DMS 273 (cell line): ENCODE measurements at regions not wholly inside any gene's neighbourhood (a gene's known extent, or its start where the extent isn't known, plus 50 kb on each side); places are given as distances from the start of the nearest gene placed in this dataset.

Experiments
- DNase-seq: peaks from one replicate; lab custom pipeline; 2025; ENCODE audit not compliant: unreplicated experiment; lab: John Stamatoyannopoulos, UW

DNA sequence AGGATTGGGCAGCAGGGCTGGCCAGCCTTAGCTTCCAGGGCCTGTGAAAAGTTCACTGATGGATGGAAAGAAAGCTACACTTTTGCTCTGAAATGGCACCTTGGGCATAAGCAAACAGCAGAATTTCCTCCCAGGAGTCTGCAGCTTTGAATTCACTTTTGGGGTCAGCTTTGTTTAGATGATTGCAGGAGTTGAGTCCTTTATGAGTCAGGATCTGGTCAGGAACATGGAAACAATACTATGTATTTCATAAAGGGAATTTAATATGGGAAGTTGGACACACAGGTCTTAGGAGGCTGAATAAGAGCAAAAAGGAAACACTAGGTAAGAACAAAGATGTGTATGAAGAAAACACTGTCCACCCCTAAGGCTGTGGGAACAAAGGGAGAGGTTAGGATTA is 345.3 kb downstream of the TSN start:
- no peak for DNase-seq

DNA sequence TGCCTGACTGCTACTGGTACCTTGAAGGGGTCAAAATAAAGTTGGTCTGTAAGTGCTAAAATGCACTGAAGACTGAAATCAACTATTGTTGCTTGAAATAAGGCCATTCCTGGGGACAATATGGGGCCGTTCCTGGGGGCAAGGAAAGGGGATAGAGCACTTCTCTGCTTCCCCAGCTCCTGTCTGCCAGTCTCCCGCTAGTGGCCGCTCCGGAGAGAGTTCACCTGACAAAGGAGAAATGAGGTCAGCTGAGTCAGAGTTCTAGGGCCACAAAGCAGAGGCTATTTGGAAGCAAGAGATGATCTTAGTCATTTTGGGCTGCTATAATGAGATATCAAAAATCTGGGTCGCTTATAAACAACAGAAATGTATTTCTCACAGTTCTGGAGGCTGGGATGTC is 345.9 kb downstream of the TSN start:
- DNase-seq: no peak

DNA sequence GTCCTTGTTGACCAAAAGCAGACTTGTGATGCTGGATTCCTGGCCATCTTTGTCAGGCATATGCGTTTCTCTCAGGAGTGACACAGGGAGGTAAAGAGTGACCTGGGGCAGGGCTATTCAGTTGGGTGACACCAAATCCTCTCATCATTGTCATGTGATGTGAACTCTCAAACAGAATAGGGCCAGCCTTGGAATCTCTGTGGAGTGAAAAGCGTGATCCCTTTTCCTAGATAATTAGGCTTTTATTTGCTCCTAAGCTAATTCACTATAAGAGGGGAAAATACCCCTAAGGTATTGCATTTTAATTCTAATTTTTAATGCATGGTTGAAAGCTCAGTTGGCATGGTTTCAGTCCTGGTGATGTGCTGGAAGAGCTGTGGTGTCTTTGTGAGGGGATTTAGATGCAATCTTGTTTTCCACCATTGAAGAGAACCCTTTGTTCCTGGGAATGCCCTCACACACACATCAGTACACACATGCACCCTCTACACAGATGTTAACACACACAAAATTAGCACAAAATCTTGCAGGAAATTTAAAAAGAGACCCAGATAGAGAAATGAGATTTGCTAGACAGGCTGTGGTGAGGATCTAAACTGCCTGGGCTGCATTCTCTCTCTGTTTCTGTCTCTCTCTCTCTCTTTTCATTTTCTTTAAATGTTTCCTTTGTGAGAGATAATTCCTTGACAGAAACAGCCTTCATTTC is 349.9 kb downstream of the TSN start:
- DNase-seq: no peak

DNA sequence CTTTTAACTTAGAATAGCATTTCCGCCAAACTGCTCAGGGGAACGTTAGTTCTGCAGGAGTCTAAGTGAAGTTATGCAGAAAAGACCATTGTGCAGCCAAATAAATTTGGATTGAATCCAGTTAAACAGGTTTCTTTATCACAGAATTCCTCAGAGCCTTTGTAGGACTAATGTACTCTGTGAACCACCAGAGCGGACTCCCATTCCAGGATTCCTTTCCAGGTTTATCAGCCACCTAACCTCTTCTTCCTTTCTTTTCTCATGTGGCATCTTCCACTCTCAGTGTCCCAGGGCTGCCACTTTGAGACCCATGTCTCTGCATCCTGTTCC is 350.4 kb downstream of the TSN start:
- no peak for DNase-seq

DNA sequence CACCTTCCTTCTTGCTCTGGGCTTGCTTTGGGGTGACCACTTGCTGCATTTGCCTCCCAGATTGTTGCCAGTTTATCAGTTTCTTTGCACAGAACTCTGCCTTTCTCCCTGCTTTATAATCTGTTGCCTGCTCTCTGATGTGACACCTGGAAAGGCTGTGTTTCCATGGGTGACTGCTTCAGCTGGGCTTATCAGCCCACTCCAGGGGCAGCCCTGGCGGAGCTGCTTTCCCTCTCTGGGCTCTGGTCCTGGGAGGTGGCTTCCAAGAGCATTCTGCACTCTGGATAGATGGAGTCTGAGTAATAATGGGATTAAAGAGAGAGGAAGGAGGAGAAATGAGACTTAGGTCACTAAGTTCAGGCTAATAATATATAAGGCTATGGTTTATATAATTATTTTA is 352.7 kb downstream of the TSN start:
- no peak for DNase-seq

DNA sequence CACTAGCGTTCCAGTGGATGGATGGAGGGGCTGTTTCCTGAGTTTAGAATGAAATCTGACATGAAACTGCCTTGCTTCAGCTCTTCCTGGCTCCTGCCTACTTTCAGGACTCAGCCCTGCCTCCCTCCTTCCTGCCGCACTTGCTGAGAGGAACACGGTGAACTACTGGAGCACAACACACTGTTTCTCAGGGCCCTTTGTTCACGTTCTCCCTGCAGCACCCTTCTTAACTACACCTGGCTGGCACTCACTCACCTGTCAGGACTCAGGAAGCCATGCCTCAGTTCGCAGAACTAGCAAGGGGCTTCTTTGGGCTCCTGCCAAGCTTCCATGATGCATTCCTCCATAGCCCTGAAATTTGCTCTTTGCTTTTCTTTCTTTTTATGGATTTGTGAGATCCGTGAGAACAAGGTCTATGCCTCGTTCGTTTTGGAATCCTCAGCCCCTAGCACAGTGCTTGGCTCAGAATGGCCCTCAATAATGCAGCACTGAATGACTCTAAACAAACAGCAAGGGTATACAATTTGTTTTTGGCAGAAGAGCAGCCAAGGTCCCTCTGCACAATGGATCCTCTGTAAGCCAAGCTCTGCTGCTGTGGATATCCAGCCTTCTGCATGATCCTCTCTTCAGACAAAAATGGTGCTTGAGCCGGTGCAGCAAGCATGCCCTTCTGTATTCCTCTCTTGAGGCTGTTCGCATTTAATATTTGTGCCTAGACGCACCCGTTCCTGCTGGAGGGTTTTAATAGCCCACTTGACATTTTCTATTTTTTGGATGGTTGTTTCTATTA is 357.0 kb downstream of the TSN start:
- no peak for DNase-seq

DNA sequence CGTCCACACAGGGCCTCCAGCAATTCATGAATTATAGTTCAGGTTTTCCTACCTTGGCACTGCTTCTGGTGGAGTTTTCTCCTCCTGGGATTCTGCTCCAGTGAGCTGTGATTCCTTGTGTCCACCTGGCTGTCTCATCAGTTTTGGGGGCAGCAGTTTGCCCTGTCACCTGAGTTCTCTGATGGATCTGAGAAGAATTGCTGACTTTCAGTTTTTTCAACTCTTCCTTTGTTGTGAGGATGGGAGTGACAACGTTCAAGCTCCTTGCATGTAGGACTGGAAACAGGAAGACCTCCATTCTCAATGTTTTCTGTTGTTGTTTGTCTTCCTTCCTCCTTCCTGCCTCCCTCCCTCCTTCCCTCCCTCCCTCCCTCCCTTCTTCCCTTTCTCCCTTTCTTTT is 359.0 kb downstream of the TSN start:
- no peak for DNase-seq

DNA sequence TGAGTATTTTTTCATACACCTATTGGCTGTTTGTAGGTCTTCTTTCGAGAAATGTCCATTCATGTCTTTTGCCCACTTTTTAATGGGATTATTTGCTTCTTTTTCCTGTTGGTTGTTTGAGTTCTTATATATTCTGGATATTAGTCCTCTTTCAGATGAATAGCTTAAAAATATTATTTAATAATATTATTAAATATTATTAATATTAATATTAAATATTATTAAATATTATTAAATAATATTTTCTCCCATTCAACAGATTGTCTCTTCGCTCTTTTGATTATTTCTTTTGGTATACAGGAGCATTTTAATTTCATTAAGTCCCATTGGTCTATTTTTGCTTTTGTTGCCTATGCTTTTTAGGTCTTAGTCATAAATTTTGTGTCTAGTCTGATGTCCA is 361.9 kb downstream of the TSN start:
- DNase-seq: no peak

DNA sequence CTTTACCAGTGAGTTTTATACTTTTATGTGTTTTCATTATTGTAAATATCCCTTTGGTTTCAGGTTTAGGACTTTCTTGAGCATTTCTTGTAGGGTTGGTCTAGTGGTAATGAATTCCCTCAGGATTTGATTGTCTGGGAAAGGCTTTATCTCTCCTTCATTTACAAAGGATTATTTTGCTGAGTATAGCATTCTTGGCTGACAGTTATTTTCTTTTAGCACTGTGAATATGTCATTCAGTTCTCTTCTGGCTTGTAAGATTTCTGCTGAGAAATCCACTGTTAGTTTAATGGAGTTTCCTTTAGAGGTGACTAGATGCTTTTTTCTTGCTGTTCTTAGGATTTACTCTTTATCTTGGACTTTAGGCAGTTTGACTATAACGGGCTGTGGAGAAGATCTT is 373.9 kb downstream of the TSN start:
- no peak for DNase-seq

DNA sequence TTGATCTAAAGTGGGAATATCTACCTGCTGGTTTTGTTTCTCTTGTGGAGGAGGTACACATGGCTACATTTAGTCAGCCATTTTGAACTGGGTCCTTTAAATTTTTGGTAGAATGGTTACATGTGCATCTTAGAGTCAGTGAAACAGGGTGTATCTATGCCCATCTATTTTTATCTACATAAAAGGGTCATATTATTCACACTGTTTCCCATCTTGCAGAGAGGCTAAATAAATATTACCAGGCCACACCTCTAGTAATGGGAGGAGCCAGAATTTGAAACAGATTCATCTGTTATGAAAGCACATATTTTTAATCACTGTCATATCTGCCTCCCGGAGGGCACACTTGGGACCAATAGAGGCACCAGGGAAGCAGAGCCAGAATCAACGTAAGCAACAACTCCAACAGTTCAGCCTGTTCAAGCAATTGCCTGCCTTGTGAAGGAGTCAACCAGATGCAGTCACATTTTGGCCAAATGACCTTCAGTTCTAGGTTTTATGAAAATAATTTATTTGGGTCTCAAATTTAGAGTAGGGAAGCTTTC is 376.8 kb downstream of the TSN start:
- no peak for DNase-seq

DNA sequence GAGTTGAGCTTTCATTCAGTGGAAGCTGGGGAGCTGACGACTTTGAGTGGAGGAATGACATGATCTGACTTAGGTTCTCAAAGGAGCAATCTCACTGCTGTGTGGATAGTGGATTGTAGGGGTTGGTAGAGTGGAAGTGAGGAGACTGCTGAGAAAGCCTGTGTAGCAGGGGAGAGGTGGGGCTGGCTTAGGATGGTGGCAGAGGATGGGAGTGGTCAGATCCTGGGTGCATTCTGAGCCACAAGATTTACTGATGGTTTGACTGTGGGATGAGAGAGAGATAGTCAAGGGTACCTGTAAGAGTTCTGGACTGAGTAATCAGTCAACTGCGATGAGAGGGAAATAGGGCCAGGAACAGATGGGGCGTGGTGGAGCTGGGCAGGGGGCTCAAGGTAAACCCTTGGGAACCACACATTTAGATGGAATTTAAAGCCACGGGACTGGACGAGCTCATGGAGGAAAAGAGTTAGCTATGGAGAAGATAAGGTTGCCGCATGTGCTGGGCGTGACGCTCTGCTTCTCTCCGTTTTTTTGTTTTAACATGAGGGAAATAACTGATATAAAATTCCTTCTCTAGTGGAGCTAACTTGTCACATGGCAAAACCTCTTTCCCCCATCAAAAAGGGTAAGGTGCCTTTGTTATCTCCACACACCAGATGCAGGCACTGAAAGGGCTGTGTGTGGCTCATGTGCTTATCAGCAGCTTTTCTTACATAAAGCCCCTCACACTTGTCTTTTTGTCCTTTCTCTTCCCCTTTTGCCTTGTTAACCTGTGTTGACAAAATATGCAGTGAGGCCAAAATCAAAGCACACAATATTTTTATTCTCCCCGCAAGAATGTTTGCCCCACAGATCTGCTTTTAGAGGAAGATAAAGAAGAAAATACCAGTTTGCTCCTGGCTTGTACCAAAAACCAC is 379.8 kb downstream of the TSN start:
- DNase-seq: no peak

DNA sequence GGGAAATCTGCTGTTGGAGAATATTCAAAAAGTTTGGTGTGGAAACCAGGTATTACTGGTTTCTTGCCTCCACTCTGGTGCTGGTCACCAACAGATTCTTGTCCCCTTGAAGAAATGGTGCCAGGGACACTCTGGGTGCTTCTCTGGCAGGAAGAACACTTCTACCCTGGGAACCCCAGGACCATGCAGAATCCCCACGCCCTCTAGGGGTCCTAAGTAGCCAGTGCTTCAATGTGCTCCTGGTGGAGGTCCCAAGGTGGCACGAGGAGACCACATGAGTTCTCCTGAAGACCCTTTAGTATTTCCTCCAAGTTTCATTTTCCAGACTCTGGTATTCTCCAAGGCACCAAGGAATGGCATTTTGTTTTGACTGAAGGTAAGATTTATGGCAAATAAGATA is 380.6 kb downstream of the TSN start:
- DNase-seq: peak; percentile 71

DNA sequence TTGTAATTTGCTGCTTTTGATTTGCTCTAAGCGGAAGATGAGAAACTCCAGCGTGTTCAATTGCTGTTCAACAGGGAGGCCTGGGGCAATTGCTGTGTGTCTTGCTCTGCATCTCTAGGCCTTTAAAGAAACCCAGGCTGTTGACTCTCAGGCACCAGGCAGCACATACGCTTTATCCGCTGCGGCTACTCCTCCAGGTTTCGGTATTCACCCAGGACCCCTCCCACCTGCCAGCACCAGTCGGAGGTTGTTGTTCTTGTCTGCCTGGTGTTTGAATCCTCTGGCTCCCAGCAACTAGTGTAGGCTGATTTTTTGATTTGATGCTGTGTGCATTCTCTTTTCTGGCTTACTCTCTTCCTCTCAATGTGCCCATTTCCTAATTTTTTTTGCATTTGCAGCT is 383.1 kb downstream of the TSN start:
- DNase-seq: no peak

DNA sequence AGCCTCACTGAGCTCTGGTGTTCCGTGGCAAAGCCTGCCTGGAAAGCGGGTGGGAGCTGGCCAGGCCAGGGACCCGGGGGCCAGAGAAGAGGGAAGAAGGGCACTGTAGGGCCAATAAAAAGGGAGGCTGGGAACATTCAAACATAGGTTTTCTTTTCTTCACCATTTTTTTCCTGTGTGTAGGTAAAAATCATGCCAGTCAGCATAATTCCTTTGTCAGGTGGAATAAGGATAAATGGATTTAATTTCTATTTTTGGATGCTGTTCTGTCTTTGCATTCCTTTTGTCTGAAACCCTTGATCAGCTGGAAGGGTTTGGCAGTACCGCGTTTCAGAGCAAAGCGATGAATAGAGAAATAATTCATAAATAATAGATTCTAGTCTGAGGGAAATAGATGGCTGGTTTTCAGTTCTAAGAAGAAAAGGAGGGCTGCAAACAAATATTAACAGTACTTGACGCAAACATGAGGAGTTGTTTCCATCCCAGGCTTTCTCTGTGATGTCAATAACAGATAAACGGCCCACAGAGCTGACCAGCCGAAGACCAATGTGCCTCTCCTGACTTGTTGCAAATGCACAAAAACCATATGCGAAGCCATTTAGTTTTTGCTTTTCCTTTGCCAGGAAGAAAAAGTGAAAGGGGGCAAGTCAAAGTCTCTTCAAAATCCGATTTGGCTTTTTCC is 384.4 kb downstream of the TSN start:
- DNase-seq: no peak

DNA sequence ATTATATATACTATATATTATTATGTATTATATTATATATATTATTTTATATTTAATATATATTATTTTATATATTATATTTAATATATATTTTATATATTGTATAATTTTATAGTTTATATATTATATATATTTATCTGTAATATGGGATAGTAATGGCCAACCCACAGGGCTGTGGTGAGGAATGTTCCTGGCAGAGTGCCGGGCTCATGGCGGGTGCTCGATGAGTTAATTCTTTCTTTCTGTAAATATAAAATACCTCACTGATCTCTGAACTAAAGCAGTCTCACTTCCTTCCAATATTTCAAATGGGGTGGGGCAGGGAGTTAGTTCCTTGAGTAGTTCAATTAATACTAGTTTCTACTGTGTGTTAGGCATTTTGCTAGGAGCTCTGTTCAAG is 389.4 kb downstream of the TSN start:
- no peak for DNase-seq

DNA sequence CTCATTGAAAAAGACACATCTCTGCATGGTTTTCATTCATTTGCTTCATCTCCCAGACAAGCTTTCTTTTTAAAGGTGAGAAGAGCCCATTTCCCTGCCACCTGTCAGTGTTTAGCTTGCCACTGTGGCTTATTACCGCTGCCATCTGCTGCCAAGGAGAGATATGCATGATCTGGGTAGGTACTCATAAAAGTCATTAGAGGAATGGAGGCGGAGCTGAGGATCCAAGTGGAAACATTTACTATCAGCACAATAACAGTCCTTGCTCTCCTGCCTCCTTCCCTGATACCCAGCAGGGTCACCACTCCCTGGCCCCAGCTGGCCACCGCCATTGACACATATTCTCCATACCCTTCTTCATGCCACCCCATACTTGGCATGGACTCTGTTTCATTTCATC is 390.4 kb downstream of the TSN start:
- DNase-seq: peak; percentile 74

DNA sequence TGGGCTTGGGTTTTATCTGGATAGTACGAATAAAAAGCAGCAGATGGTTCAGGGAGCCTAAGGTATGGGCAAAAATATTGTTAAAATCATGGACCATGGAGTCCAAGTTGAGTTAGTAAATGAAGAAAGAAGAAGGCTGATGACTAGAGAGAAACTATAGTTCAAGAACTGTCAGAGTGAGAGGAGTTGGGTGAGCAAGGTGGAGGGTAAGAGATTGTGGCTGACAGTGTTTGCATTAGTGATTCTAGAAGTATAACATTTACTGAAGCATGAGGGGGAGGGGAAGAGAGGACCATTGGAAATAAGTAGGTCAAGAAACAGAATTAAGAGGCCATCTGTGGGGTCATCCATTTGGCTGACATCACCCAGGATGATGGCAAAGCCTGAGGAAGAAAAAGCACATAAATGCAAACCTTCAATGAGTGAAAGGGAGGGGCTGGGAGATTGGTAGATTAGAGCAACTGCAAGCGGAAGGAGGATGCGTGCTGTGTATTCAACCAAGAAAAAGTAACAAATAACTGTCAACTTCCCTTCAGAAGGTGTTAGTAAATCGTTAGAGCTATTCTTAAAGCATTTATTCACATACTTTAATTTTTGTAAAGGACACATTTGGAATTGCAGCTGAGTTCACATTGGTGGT is 392.8 kb downstream of the TSN start:
- DNase-seq: no peak

DNA sequence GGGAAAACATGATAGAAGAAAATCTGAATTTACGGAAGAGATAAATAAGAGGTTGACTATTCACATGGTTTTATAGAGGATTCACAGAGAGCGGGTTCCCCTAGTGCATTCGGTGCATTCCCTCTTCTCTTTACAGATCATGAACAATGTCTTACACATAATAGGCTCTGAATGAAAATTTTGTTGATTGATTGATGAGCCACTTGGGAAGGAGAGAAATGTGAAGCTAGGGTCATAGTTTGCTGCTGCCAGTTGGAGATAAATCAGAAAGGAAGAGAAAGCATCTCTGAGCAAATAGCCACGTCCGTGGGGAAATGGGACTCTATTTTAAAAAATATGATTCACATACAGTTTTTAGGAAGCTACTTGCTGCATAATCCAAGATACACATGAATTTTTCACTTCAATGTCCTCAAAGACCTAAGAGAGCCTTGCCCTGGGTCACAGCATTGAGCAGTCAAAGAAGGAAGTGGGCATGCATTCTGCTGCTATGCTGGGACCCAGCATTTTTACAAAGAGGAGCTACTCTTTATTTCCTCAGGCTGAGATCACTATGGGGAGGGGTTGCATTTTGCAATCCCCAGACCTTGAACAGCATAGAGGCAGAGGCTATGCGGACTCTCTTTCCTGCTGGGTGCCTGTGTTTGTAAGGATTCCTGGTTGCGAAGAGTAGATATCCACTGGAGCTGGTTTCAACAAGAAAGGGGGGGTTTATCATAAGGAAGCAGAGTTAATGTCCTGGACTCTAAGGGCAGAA is 395.3 kb downstream of the TSN start:
- DNase-seq: no peak

DNA sequence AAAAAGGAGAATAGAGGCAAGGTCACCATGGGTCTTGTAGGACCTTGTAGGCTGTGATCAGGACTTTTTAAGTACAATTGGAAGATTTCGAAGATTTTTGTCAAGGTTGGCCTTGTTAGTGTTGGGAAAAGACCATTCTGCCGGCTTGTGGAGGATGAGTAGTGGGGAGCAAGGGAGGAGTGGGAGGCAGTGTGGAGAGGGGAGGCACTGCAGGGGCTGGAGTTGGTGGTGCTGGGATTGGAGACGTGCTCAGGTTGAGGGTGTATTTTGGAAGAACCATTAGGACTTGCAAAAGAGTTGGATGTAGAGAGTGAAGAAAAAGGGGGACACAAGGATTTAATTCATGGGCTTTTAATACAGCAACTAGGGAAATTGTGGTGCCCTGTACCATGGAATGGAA is 397.1 kb downstream of the TSN start:
- DNase-seq: no peak
